Prostate gland (tissue), 2 donors: ENCODE measurements at regions not wholly inside any gene's neighbourhood (a gene's known extent, or its start where the extent isn't known, plus 50 kb on each side); places are given as distances from the start of the nearest gene placed in this dataset.

ENCODE experiments used
- CTCF ChIP-seq, 4 experiments: fragments of 200-600 bp in 2 of 4; fragments of 450-650 bp in 2 of 4; sonication (generic) in 2 of 4; IDR thresholded peaks; 1 replicate in 3 of 4; 2 replicates in 1 of 4; pipeline ENCODE4 v1.5.1; 2016 to 2019; ENCODE audit warnings: antibody characterized with exemption in 4 of 4, mild to moderate bottlenecking in 2 of 4, moderate library complexity in 2 of 4
- POLR2A ChIP-seq: fragments of 450-650 bp; IDR thresholded peaks from one replicate; pipeline ENCODE4 v1.6.1; 2016; ENCODE audit warnings: antibody characterized with exemption, mild to moderate bottlenecking
- POLR2AphosphoS5 ChIP-seq: sonication (generic); formaldehyde crosslinking; IDR thresholded peaks from one replicate; pipeline ENCODE4 v1.6.1; 2017; ENCODE audit warnings: antibody characterized with exemption

- no peak for TF ChIP-seq POLR2A
- no peak for TF ChIP-seq CTCF (IDR thresholded peaks at IDR 0.05)
- TF ChIP-seq POLR2AphosphoS5, result no peak
Measured at GRCh38 chr4:128456171-128456570, 168.6 kb upstream of the PGRMC2 start.
